LNCaP clone FGC (cell line): ENCODE measurements at regions not wholly inside any gene's neighbourhood (a gene's known extent, or its start where the extent isn't known, plus 50 kb on each side); places are given as distances from the start of the nearest gene placed in this dataset.

Source experiments
- DNase-seq: peaks from one replicate; pipeline ENCODE4 v3.0.0-alpha.2; 2011; ENCODE audit warnings: low read depth
- H3K4me3 ChIP-seq: 2 replicates; pipeline ENCODE4 v1.5.1; 2011; ENCODE audit warnings: mild to moderate bottlenecking, low read depth, low read length, control low read depth
- CTCF ChIP-seq: IDR thresholded peaks from 2 replicates; pipeline ENCODE4 v1.5.1; 2012; ENCODE audit warnings: mild to moderate bottlenecking; ENCODE audit not compliant: control insufficient read depth, insufficient read depth; ENCODE audit errors: extremely low read depth

- DNase-seq: no peak
Measured at GRCh38 chr1:79874289-79874688, 867.8 kb upstream of the ADGRL4 start.

GRCh38 chr1:79859212-79859948 lies 852.9 kb upstream of the ADGRL4 start:
- no peak overlapping the region for H3K4me3 ChIP-seq
- peak; percentile 15 for DNase-seq
- TF ChIP-seq CTCF: no peak

More at GRCh38 chr1:79874289-79874688, 867.8 kb upstream of the ADGRL4 start:
- no peak overlapping the region for H3K4me3 ChIP-seq
- peak; percentile 8; the same call in 1 of the 2 replicates for TF ChIP-seq CTCF

GRCh38 chr1:79852004-79852403 lies 845.5 kb upstream of the ADGRL4 start:
- no peak for DNase-seq

GRCh38 chr1:79849388-79849787 lies 842.9 kb upstream of the ADGRL4 start:
- no peak for TF ChIP-seq CTCF
- no peak overlapping the region for H3K4me3 ChIP-seq
- DNase-seq: no peak

More at GRCh38 chr1:79852004-79852403, 845.5 kb upstream of the ADGRL4 start:
- TF ChIP-seq CTCF: peak; percentile 45
- no peak overlapping the region for H3K4me3 ChIP-seq

GRCh38 chr1:79848316-79848715 lies 841.8 kb upstream of the ADGRL4 start:
- DNase-seq: no peak
- no peak for TF ChIP-seq CTCF
- no peak overlapping the region for H3K4me3 ChIP-seq

- no peak for DNase-seq
- no peak overlapping the region for H3K4me3 ChIP-seq
- TF ChIP-seq CTCF: no peak
Measured at GRCh38 chr1:79847700-79848099, 841.2 kb upstream of the ADGRL4 start.

- DNase-seq: no peak
- TF ChIP-seq CTCF: no peak
- no peak overlapping the region for H3K4me3 ChIP-seq
Measured at GRCh38 chr1:79845936-79846335, 839.4 kb upstream of the ADGRL4 start.
